ENCODE measurements at regions not wholly inside any gene's neighbourhood (a gene's known extent, or its start where the extent isn't known, plus 50 kb on each side); places are given as distances from the start of the nearest gene placed in this dataset.

- TF ChIP-seq CTCF (IDR thresholded peaks at IDR 0.05; ENCODE audit: poor library complexity, severe bottlenecking) (no peak), POLR2AphosphoS5 (IDR thresholded peaks at IDR 0.05) (no peak)
These were observed 57.3 kb upstream of the TSHZ2 start for GRCh38 chr20:52914870-52915269.

GRCh38 chr20:52913650-52914387 lies 58.3 kb upstream of the TSHZ2 start:
- H3K36me3 ChIP-seq (ENCODE audit: insufficient read depth, low read length): no peaks in the 10 kb centered on the region
- no peak overlapping the region for H3K27ac ChIP-seq (ENCODE audit: low read length)
- no peak overlapping the region for H2AFZ ChIP-seq (ENCODE audit: low read depth, low read length)
- H4K20me1 ChIP-seq (ENCODE audit: insufficient read depth): no peaks in the 10 kb centered on the region
- H3K4me2 ChIP-seq (ENCODE audit: low read length): no peak overlapping the region
- H3K9ac ChIP-seq (ENCODE audit: low read length): no peak overlapping the region
- H3K27me3 ChIP-seq (ENCODE audit: insufficient read depth, low read depth, low read length): no peaks in the 10 kb centered on the region
- H3K9me2 ChIP-seq (ENCODE audit: insufficient read depth, low read length): no peaks in the 10 kb centered on the region
- no peaks in the 10 kb centered on the region for H3K9me3 ChIP-seq (ENCODE audit: low read length)
- TF ChIP-seq MXI1 (conservative IDR thresholded peaks at IDR 0.05; ENCODE audit: poor library complexity, severe bottlenecking): no peak
- no peak for TF ChIP-seq RAD21 (conservative IDR thresholded peaks at IDR 0.05)
- TF ChIP-seq TAF1 (IDR thresholded peaks at IDR 0.05; ENCODE audit: low read depth): no peak
- no peak for TF ChIP-seq EZH2 (IDR thresholded peaks at IDR 0.05; ENCODE audit: borderline replicate concordance, insufficient read depth, low read length, poor library complexity, severe bottlenecking)
- no peak for TF ChIP-seq SMC3 (conservative IDR thresholded peaks at IDR 0.05; ENCODE audit: poor library complexity)
- TF ChIP-seq POLR2AphosphoS5 (IDR thresholded peaks at IDR 0.05): no peak
- TF ChIP-seq EP300 (conservative IDR thresholded peaks at IDR 0.05; ENCODE audit: poor library complexity, severe bottlenecking): no peak
- TF ChIP-seq CTCF (IDR thresholded peaks at IDR 0.05; ENCODE audit: poor library complexity, severe bottlenecking): no peak
- TF ChIP-seq REST (IDR thresholded peaks at IDR 0.05; ENCODE audit: borderline replicate concordance): no peak
- H3K4me3 ChIP-seq (ENCODE audit: low read length): no peak overlapping the region
- H3K79me2 ChIP-seq (replicated peaks; ENCODE audit: insufficient read depth, low read length): no peaks in the 10 kb centered on the region
- no peaks in the 10 kb centered on the region for H3F3A ChIP-seq (ENCODE audit: insufficient read depth, low read length, poor library complexity, severe bottlenecking)

More at GRCh38 chr20:52914870-52915269, 57.3 kb upstream of the TSHZ2 start:
- Histone ChIP-seq H3F3A (ENCODE audit: insufficient read depth, low read length, poor library complexity, severe bottlenecking) (no peaks in the 10 kb centered on the region), H3K79me2 (replicated peaks; ENCODE audit: insufficient read depth, low read length) (no peaks in the 10 kb centered on the region), H3K4me3 (ENCODE audit: low read length) (no peak overlapping the region), H4K20me1 (ENCODE audit: insufficient read depth) (no peaks in the 10 kb centered on the region), H3K9me2 (ENCODE audit: insufficient read depth, low read length) (no peaks in the 10 kb centered on the region), H2AFZ (ENCODE audit: low read depth, low read length) (no peak overlapping the region), H3K27me3 (ENCODE audit: insufficient read depth, low read depth, low read length) (no peaks in the 10 kb centered on the region), H3K9me3 (ENCODE audit: low read length) (no peaks in the 10 kb centered on the region), H3K27ac (ENCODE audit: low read length) (no peak overlapping the region), H3K9ac (ENCODE audit: low read length) (no peak overlapping the region), H3K4me2 (ENCODE audit: low read length) (no peak overlapping the region), H3K36me3 (ENCODE audit: insufficient read depth, low read length) (no peaks in the 10 kb centered on the region)
